Right cardiac atrium (tissue), 5 donors: ENCODE measurements at regions not wholly inside any gene's neighbourhood (a gene's known extent, or its start where the extent isn't known, plus 50 kb on each side); places are given as distances from the start of the nearest gene placed in this dataset.

Experiments used
- ATAC-seq, 2 donors: fragments of 200-7000 bp; cut with Tn5 transposase; one replicate each; pipeline versions ENCODE4 v1.8.0 to v1.9.1; 2020; ENCODE audit warnings: moderate library complexity in 2 of 2, mild to moderate bottlenecking in 1 of 2
- DNase-seq, 3 donors: peaks; one replicate each; pipeline ENCODE4 v3.0.0-alpha.2; 2020
- H3K27ac ChIP-seq: one replicate; pipeline ENCODE4 v1.5.1; 2013; ENCODE audit warnings: mild to moderate bottlenecking, low read length, control low read depth, moderate library complexity
- H3K27me3 ChIP-seq: one replicate; pipeline ENCODE4 v1.6.1; 2013; ENCODE audit not compliant: control insufficient read depth, insufficient read depth
- H3K4me1 ChIP-seq: one replicate; pipeline ENCODE4 v1.6.1; 2013; ENCODE audit warnings: low read length; ENCODE audit not compliant: control insufficient read depth, insufficient read depth
- H3K4me3 ChIP-seq: one replicate; pipeline ENCODE4 v1.5.1; 2013; ENCODE audit warnings: low read length, control low read depth
- H3K9me3 ChIP-seq: one replicate; pipeline ENCODE4 v1.6.1; 2013; ENCODE audit warnings: low read length; ENCODE audit not compliant: control insufficient read depth
- WGBS: extraction: QIAGEN DNeasy Blood & Tissue Kit; methylation state at CpG from one replicate; pipeline ENCODE4 v1.1.7; 2013; 5-methylcytosine and 5-hydroxymethylcytosine counted together
- intact Hi-C, 4 donors: fragments of 100-400 bp; cut with DNase I; formaldehyde crosslinking; loops; one replicate each; pipeline versions ENCODE4 v1.11.0 to v1.14.0; 2022 to 2023
- donor health status: healthy with polysubstance abuse.
- donor health status: DM: no; HTN: yes; CAD: no.
- donor health status: DM: no; HTN: no; CAD: no.
- donor health status: DM: no; HTN: yes; CAD: no; lungs with severe emphysema.
- donor health status: DM: yes; HTN: yes; CAD: no.

DNA sequence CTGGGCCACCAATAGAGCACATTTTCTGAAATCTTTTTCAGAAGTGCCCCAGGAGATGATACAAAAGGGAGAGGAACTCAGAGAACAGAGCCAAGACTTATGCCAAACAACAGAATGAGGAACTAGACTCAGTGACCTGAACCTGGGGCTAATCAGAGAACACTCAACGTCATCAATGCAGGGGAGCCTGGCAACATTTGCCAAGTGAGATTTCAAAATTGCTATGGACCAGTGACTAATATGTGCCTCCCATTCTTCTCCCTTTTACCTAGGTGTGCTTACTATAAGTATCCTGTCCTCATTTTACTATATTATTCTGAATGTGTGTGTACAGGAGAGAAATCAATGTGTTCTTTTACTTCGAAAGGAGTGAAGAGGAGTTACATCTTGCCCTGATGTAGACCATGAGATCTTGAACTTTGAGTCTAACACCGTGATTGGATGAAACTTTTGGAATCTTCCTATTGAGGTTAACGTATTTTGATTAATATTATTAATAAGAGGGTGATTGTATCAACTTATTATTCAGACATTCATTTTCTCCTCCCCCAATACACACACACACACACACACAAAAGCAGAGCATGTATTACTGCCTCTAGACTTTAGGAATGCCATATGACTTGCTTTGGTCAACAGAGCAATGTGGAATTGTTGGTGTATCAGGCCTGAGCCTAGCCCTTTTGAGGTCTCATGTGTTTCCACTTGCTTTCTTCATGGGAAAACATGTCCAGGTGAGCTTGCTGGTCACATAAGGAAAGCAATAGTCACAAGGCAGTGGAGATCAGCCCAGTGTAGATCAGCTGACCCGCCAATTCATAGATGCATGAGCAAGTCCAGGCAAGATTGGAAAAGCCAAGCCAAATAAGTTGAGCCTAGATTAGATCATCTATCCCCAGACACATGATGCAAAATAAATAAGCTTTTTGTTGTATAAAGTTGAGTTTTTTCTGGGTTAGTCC is 80.3 kb upstream of the ETS2 start:
- intact Hi-C loops: no loop called here
- WGBS: 93% methylated on average over 5 of the region's 5 CpGs

DNA sequence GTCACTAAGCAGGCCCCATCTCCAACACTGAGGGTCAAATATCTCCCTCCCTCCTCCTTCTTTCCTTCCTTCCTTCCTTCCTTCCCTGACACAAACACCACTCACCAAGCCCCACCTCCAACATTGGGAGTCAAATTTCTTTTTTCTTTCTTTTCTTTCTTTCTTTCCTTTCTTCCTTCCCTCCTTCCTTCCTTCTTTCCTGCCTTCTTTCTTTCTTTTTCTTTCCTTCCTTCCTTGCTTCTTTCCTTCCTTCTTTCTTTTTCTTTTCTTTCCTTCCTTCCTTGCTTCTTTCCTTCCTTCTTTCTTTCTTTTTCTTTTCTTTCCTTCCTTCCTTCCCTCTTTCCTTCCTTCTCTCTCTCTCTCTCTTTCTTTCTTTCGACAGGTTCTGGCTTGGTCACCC is 79.2 kb upstream of the ETS2 start:
- Histone ChIP-seq H3K9me3 (peaks cover 5% of the 10 kb centered on the region), H3K4me3 (no peak overlapping the region), H3K4me1 (no peaks in the 10 kb centered on the region), H3K27me3 (no peaks in the 10 kb centered on the region), H3K27ac (no peak overlapping the region)
- 89% methylated on average over 1 of the region's 1 CpG for WGBS
- intact Hi-C loops: no loop called here
- DNase-seq (no peak), ATAC-seq (no peak)

More for the DNA sequence above, 80.3 kb upstream of the ETS2 start:
- Histone ChIP-seq H3K4me1 (no peaks in the 10 kb centered on the region), H3K9me3 (peaks cover 5% of the 10 kb centered on the region), H3K4me3 (no peak overlapping the region), H3K27me3 (no peaks in the 10 kb centered on the region), H3K27ac (no peak overlapping the region)
- no peak for DNase-seq
- ATAC-seq: no peak

DNA sequence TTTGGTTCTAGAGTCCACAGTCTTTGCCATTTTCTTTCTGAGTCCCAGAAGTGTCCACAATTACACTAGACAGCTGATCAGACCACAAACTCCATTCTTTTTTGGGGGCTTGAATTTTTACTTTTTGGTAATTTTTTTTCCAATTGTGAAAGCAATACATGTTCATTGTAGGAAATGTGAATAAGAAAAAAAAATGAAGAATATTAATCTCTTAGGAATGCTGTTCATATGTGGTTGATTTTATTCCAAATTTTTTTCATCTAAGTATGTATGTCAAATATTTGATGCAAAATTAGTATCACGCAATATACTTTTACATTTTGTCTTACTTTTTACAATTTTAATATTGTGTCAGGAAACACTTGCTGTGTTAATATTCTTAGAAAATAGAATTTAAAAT is 76.4 kb upstream of the ETS2 start:
- DNase-seq: no peak
- peaks cover 5% of the 10 kb centered on the region for H3K9me3 ChIP-seq
- H3K4me1 ChIP-seq: no peaks in the 10 kb centered on the region
- H3K4me3 ChIP-seq: no peak overlapping the region
- no peak overlapping the region for H3K27ac ChIP-seq
- ATAC-seq: no peak
- intact Hi-C loops: no loop called here
- WGBS: 92% methylated on average over 1 of the region's 1 CpG
- H3K27me3 ChIP-seq: no peaks in the 10 kb centered on the region

GRCh38 chr21:38729754-38730379 is 75.9 kb upstream of the ETS2 start:
- Histone ChIP-seq H3K9me3 (peaks cover 5% of the 10 kb centered on the region), H3K27ac (no peak overlapping the region), H3K4me3 (no peak overlapping the region), H3K4me1 (no peaks in the 10 kb centered on the region), H3K27me3 (no peaks in the 10 kb centered on the region)
- ATAC-seq (no peak), DNase-seq (peak in 1 of 3 donors; percentile 19)
- WGBS: 71% methylated on average over 8 of the region's 8 CpGs
- intact Hi-C loops: loop anchor here in 3 of 4 donors (5.0 to 10.0 kb wide), 3 partner anchors 77 to 407 kb away; partner anchors contain the start of gene ETS2 (in 1 of the 3)

GRCh38 chr21:38733972-38734546 is 71.7 kb upstream of the ETS2 start:
- ATAC-seq (peak; percentile 90 to 95), DNase-seq (peak; percentile 88 to 97 (median 96))
- Histone ChIP-seq H3K9me3 (no peaks in the 10 kb centered on the region), H3K27ac (peak overlapping the region; percentile 19), H3K4me1 (no peaks in the 10 kb centered on the region), H3K4me3 (peak overlapping the region; percentile 9), H3K27me3 (no peaks in the 10 kb centered on the region)
- 3% methylated on average over 30 of the region's 30 CpGs for WGBS
- intact Hi-C loops: loop anchor here (2.0 to 10.0 kb wide), 4 partner anchors 73 to 411 kb away; partner anchors contain the start of gene ETS2 (in 1 of the 4)

DNA sequence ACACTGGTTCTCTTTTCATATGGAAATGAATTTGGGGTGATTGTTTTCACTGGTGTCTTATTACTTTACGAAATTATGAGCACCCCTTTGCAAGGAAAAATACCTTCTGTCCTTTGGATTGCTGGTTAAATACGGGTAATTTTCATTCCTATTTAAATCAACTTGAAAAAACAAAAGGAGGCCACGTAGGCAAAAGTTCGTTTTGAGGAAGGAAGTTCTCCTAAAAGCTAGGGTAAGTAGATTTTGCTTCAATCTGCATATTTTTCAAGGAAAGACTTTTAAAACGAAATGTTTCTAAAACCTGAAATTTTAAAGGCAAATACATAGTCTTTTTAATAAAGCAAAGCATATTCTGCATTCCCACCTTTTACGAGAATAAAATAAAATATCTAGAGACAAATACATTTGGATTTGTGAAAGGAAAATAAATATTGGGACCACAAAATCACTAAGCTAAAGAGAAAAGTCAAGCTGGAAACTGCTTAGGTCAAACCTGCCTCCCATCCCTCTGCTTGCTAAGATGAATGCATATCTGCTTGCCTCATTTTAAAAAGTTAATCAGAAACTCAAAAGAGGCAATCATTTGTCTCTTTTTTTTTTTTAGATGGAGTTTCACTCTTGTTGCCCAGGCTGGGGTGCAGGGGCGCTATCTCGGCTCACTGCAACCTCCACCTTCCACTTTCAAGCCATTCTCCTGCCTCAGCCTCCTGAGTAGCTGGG is 70.9 kb upstream of the ETS2 start:
- Histone ChIP-seq H3K27ac (no peak overlapping the region), H3K4me3 (no peak overlapping the region), H3K9me3 (no peaks in the 10 kb centered on the region), H3K4me1 (no peaks in the 10 kb centered on the region), H3K27me3 (no peaks in the 10 kb centered on the region)
- DNase-seq (no peak), ATAC-seq (no peak)
- intact Hi-C loops: loop anchor here in 3 of 4 donors (5.0 to 10.0 kb wide), 3 partner anchors 72 to 402 kb away; partner anchors contain the start of gene ETS2 (in 1 of the 3)
- 66% methylated on average over 8 of the region's 8 CpGs for WGBS

- DNase-seq: no peak
- H3K9me3 ChIP-seq: no peaks in the 10 kb centered on the region
- H3K4me1 ChIP-seq: no peaks in the 10 kb centered on the region
- 74% methylated on average over 3 of the region's 3 CpGs for WGBS
- intact Hi-C loops: loop anchor here in 1 of 4 donors (10.0 kb wide), 1 partner anchor 231 kb away; no protein-coding TSS in a partner anchor
- no peak overlapping the region for H3K4me3 ChIP-seq
- H3K27ac ChIP-seq: no peak overlapping the region
- ATAC-seq: no peak
- no peaks in the 10 kb centered on the region for H3K27me3 ChIP-seq
Observed at GRCh38 chr21:38735626-38736206, 70.0 kb upstream of the ETS2 start.

DNA sequence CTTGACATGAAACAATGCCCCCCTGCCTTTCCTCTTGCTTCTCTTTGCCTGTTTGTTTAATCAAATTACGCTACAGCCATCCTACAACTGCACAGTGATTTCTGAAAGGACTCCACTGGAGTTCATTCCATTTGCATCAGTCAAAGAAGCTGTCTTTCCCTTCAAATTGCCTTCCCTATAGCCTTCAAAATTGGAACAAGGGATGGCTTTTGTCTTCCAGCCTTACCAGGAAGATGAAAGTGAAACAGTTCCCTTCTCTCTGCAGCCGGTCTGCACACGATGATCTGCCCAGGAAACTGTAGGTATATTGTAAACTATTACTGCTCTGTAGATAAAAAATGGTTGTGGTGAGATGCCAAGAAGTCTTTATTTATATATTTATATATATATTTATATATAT is 65.6 kb upstream of the ETS2 start:
- ATAC-seq (no peak), DNase-seq (no peak)
- Histone ChIP-seq H3K27me3 (no peaks in the 10 kb centered on the region), H3K27ac (no peak overlapping the region), H3K4me1 (no peaks in the 10 kb centered on the region), H3K4me3 (no peak overlapping the region), H3K9me3 (no peaks in the 10 kb centered on the region)
- intact Hi-C loops: loop anchor here in 1 of 4 donors (10.0 kb wide), 1 partner anchor 265 kb away; no protein-coding TSS in a partner anchor
- 66% methylated on average over 3 of the region's 3 CpGs for WGBS

DNA sequence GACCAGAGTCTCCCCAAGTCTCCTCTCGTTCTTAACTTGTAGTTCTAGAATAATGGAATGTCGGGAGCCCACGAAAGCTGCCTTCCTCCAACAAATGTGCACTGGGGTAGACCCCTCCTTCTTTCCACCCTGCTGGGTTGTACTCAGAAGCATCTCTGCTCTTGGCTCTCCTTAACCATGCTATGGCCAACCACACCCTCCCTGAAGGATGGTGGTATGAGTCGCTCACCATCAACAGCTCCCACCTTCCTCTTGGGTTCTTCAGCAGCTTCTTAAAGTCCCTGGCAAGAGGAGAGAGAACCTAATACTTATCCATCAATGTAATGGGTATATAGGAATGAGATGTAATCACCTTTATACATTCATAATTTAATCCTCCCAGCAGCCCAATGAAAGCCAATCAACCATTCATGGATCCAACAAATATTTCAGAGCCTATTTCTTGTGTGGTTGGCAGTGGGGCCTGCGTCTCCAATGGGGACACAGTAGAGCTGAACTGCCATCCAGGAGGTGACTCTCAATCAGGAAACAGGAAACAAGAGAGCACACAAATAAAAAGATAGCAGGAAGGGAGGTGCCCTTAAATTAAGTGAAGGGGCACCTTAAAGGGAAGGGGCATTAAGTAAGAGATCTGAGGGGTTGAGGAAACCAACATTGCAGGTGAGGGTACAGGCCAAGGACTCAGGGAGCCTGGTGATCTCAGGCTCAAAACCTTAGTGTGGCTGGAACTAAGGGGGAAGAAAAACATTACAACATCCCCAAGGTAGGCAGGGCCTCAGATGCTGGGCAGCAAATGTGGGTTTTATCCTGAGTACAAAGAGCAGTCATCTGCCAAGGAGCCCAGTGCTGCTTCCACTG is 64.4 kb upstream of the ETS2 start:
- H3K9me3 ChIP-seq: no peaks in the 10 kb centered on the region
- H3K27ac ChIP-seq: no peak overlapping the region
- WGBS: 95% methylated on average over 5 of the region's 5 CpGs
- no peaks in the 10 kb centered on the region for H3K27me3 ChIP-seq
- no peak for DNase-seq
- no peak overlapping the region for H3K4me3 ChIP-seq
- intact Hi-C loops: loop anchor here in 1 of 4 donors (10.0 kb wide), 1 partner anchor 263 kb away; no protein-coding TSS in a partner anchor
- no peak for ATAC-seq
- H3K4me1 ChIP-seq: no peaks in the 10 kb centered on the region
